Keratinocyte (primary cell): ENCODE measurements at regions not wholly inside any gene's neighbourhood (a gene's known extent, or its start where the extent isn't known, plus 50 kb on each side); places are given as distances from the start of the nearest gene placed in this dataset.

Experiments used
- DNase-seq: peaks from one replicate; pipeline ENCODE4 v3.0.0-alpha.2; 2011; ENCODE audit warnings: low read depth, missing footprints, low spot score
- FAIRE-seq: peaks from 2 replicates; lab custom pipeline; 2011; peaks lifted over from hg19 to GRCh38; lab: Jason Lieb, UNC
- H2AFZ ChIP-seq: 2 replicates; pipeline ENCODE4 v1.6.0; 2012; ENCODE audit warnings: low read length, control low read depth, inconsistent platforms; ENCODE audit not compliant: control insufficient read depth
- H3K27ac ChIP-seq: 2 replicates; pipeline ENCODE4 v1.5.1; 2011; ENCODE audit warnings: low read length; ENCODE audit not compliant: control insufficient read depth, insufficient read depth
- H3K27me3 ChIP-seq: 3 replicates; pipeline ENCODE4 v1.6.0; 2011; ENCODE audit warnings: low read length; ENCODE audit not compliant: control insufficient read depth, insufficient read depth; ENCODE audit errors: extremely low read depth
- H3K36me3 ChIP-seq, 2 experiments: 2 replicates in 1 of 2; 3 replicates in 1 of 2; pipeline ENCODE4 v1.5.1; 2011; ENCODE audit warnings: low read length in 2 of 2, mild to moderate bottlenecking in 1 of 2; ENCODE audit not compliant: control insufficient read depth in 2 of 2, insufficient read depth in 2 of 2; ENCODE audit errors: extremely low read depth in 1 of 2
- H3K4me1 ChIP-seq: 3 replicates; pipeline ENCODE4 v1.5.1; 2011; ENCODE audit warnings: low read length; ENCODE audit not compliant: control insufficient read depth, insufficient read depth; ENCODE audit errors: extremely low read depth
- H3K4me2 ChIP-seq: 3 replicates; pipeline ENCODE4 v1.6.0; 2011; ENCODE audit warnings: low read depth, low read length; ENCODE audit not compliant: control insufficient read depth, insufficient read depth; ENCODE audit errors: extremely low read depth
- H3K4me3 ChIP-seq, 3 experiments: fragments of 200-600 bp in 1 of 3; sonication (generic) in 1 of 3; 2 replicates in 2 of 3; 3 replicates in 1 of 3; pipeline ENCODE4 v1.5.1; 2011 to 2016; ENCODE audit warnings: low read length in 3 of 3, mild to moderate bottlenecking in 3 of 3, control low read depth in 2 of 3, inconsistent platforms in 1 of 3, low read depth in 1 of 3, mixed read lengths in 1 of 3, mixed run types in 1 of 3, moderate library complexity in 1 of 3; ENCODE audit not compliant: control insufficient read depth in 2 of 3, insufficient read depth in 2 of 3; ENCODE audit errors: extremely low read depth in 1 of 3
- H3K79me2 ChIP-seq: 2 replicates; pipeline ENCODE4 v1.6.0; 2012; ENCODE audit warnings: low read length; ENCODE audit not compliant: control insufficient read depth, insufficient read depth
- H3K9ac ChIP-seq: 3 replicates; pipeline ENCODE4 v1.6.0; 2011; ENCODE audit warnings: low read length; ENCODE audit not compliant: control insufficient read depth, insufficient read depth; ENCODE audit errors: extremely low read depth
- H3K9me1 ChIP-seq: 3 replicates; pipeline ENCODE4 v1.6.0; 2011; ENCODE audit warnings: low read length; ENCODE audit not compliant: control insufficient read depth, insufficient read depth; ENCODE audit errors: extremely low read depth
- H3K9me3 ChIP-seq: 2 replicates; pipeline ENCODE4 v1.5.1; 2012; ENCODE audit warnings: low read depth, low read length; ENCODE audit not compliant: control insufficient read depth
- H4K20me1 ChIP-seq: 3 replicates; pipeline ENCODE4 v1.6.0; 2011; ENCODE audit warnings: low read length; ENCODE audit not compliant: control insufficient read depth, insufficient read depth; ENCODE audit errors: extremely low read depth
- CTCF ChIP-seq, 3 experiments: IDR thresholded peaks in 1 of 3; conservative IDR thresholded peaks in 1 of 3; optimal IDR thresholded peaks in 1 of 3; 2 replicates in 2 of 3; 3 replicates in 1 of 3; pipeline versions ENCODE3 to v1.5.1; 2011; ENCODE audit warnings: low read length in 3 of 3, mild to moderate bottlenecking in 3 of 3, moderate library complexity in 2 of 3, control low read depth in 1 of 3, inconsistent platforms in 1 of 3; ENCODE audit not compliant: insufficient read depth in 2 of 3; ENCODE audit errors: extremely low read depth in 1 of 3
- EZH2 ChIP-seq: IDR thresholded peaks from one replicate; pipeline ENCODE4 v1.6.1; 2012; ENCODE audit warnings: inconsistent platforms, mild to moderate bottlenecking, low read length, moderate library complexity
- dilution Hi-C: fragments of 300-500 bp; cut with MboI; formaldehyde crosslinking; loops from one replicate; pipeline ENCODE4 v1.7.0; 2020; ENCODE audit warnings: low sequenced_read_pairs; ENCODE audit not compliant: extremely low pct_ligation_motif_present

- H3K79me2 ChIP-seq, result no peaks in the 10 kb centered on the region
- dilution Hi-C loops, result no loop called here
- H3K9me1 ChIP-seq, result no peaks in the 10 kb centered on the region
- no peaks in the 10 kb centered on the region for H3K4me1 ChIP-seq
- no peak overlapping the region for H3K4me3 ChIP-seq
- H3K4me2 ChIP-seq, result no peak overlapping the region
- H3K27ac ChIP-seq, result no peak overlapping the region
- no peaks in the 10 kb centered on the region for H3K9me3 ChIP-seq
- no peaks in the 10 kb centered on the region for H3K36me3 ChIP-seq
- H4K20me1 ChIP-seq, result no peaks in the 10 kb centered on the region
- TF ChIP-seq EZH2, result no peak
- no peak for TF ChIP-seq CTCF (optimal IDR thresholded peaks at IDR 0.05 in 1 of 3, IDR thresholded peaks at IDR 0.05 in 1 of 3, conservative IDR thresholded peaks at IDR 0.05 in 1 of 3; ENCODE audit: extremely low read depth in 1 of 3, insufficient read depth in 2 of 3, low read length in 3 of 3)
- no peak overlapping the region for H3K9ac ChIP-seq
- H2AFZ ChIP-seq, result no peak overlapping the region
- FAIRE-seq (no peak), DNase-seq (no peak)
- H3K27me3 ChIP-seq, result no peaks in the 10 kb centered on the region
Observed at GRCh38 chr5:103422756-103423155, 139.8 kb downstream of the NUDT12 start.

- no peak for DNase-seq
- no peak for FAIRE-seq
- Histone ChIP-seq H3K27ac (no peak overlapping the region), H3K4me3 (no peak overlapping the region), H3K27me3 (peaks cover 2% of the 10 kb centered on the region), H3K36me3 (no peaks in the 10 kb centered on the region), H4K20me1 (no peaks in the 10 kb centered on the region), H3K9me1 (no peaks in the 10 kb centered on the region), H3K4me2 (no peak overlapping the region), H3K79me2 (no peaks in the 10 kb centered on the region), H3K9ac (no peak overlapping the region), H3K4me1 (no peaks in the 10 kb centered on the region), H2AFZ (no peak overlapping the region), H3K9me3 (no peaks in the 10 kb centered on the region)
- dilution Hi-C loops, result no loop called here
- TF ChIP-seq CTCF (optimal IDR thresholded peaks at IDR 0.05 in 1 of 3, IDR thresholded peaks at IDR 0.05 in 1 of 3, conservative IDR thresholded peaks at IDR 0.05 in 1 of 3; ENCODE audit: extremely low read depth in 1 of 3, insufficient read depth in 2 of 3, low read length in 3 of 3) (no peak), EZH2 (no peak)
Observed at GRCh38 chr5:103414604-103415003, 148.0 kb downstream of the NUDT12 start.
